ENCODE measurements at regions not wholly inside any gene's neighbourhood (a gene's known extent, or its start where the extent isn't known, plus 50 kb on each side); places are given as distances from the start of the nearest gene placed in this dataset.

DNA sequence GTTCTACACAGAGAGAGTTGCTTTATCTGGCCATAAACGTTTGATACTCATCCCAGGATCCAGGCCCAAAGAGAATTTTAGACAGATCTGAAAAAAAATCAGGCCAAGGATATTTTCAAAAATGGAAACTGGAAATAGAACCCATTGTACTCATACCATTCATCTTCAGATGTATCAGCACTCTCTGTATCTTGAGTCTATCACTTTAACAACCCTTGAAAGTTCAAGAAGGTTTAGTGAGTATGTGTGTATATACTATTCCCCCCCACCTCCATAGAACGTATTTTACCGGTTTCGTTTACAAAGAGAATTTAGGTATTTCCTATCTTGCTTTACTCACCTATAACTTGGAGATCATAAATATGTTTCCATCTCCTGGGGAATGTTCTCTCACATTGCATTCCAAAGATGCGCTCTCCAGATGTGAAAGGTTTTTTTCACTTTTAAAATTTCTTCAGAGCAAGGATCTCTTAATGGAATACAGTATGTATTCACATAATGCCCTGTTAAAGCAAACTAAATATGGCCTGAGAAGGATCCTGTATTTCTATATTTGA lies 105.5 kb upstream of the TUT7 start:
- peaks cover 33% of the 10 kb centered on the region for H3K4me1 Mint-ChIP-seq (ENCODE audit: unreplicated experiment)
- no peaks in the 10 kb centered on the region for H3K9me3 Mint-ChIP-seq
- H3K27ac Mint-ChIP-seq, result peak overlapping the region; percentile 23
- H3K27me3 Mint-ChIP-seq, result no peaks in the 10 kb centered on the region
- peak overlapping the region; percentile 9 for H3K4me3 Mint-ChIP-seq
- no peak for DNase-seq (ENCODE audit: extremely low spot score, unreplicated experiment)
- H3K36me3 Mint-ChIP-seq, result no peaks in the 10 kb centered on the region
- TF ChIP-seq, protein P1, sequence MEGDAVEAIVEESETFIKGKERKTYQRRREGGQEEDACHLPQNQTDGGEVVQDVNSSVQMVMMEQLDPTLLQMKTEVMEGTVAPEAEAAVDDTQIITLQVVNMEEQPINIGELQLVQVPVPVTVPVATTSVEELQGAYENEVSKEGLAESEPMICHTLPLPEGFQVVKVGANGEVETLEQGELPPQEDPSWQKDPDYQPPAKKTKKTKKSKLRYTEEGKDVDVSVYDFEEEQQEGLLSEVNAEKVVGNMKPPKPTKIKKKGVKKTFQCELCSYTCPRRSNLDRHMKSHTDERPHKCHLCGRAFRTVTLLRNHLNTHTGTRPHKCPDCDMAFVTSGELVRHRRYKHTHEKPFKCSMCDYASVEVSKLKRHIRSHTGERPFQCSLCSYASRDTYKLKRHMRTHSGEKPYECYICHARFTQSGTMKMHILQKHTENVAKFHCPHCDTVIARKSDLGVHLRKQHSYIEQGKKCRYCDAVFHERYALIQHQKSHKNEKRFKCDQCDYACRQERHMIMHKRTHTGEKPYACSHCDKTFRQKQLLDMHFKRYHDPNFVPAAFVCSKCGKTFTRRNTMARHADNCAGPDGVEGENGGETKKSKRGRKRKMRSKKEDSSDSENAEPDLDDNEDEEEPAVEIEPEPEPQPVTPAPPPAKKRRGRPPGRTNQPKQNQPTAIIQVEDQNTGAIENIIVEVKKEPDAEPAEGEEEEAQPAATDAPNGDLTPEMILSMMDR (conservative IDR thresholded peaks at IDR 0.05), result no peak

DNA sequence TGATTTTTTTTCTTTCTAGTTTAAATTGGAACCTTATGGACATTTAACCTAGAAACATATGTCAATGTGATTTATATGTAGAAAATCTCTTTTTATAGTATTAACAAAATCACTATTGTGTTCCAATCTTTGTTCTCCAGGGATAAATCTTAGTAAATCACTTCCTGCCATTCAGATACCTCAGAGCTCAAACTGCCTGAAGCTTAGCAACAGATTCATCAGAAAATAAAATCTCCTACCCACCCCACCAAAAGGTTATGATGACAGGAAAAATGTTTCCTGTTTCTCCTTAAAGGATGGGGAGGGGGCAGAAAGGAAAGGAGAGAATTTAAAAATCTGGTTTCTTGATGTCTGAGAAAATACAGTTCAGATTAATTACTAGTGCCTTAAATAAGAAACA lies 105.0 kb upstream of the TUT7 start:
- Mint-ChIP-seq H3K9me3 (no peaks in the 10 kb centered on the region), H3K4me3 (peak overlapping the region; percentile 9), H3K4me1 (ENCODE audit: unreplicated experiment) (peaks cover 38% of the 10 kb centered on the region), H3K27ac (peak overlapping the region; percentile 23), H3K27me3 (no peaks in the 10 kb centered on the region), H3K36me3 (no peaks in the 10 kb centered on the region)
- TF ChIP-seq, protein P1 (conservative IDR thresholded peaks at IDR 0.05), result no peak
- DNase-seq (ENCODE audit: extremely low spot score, unreplicated experiment), result no peak

DNA sequence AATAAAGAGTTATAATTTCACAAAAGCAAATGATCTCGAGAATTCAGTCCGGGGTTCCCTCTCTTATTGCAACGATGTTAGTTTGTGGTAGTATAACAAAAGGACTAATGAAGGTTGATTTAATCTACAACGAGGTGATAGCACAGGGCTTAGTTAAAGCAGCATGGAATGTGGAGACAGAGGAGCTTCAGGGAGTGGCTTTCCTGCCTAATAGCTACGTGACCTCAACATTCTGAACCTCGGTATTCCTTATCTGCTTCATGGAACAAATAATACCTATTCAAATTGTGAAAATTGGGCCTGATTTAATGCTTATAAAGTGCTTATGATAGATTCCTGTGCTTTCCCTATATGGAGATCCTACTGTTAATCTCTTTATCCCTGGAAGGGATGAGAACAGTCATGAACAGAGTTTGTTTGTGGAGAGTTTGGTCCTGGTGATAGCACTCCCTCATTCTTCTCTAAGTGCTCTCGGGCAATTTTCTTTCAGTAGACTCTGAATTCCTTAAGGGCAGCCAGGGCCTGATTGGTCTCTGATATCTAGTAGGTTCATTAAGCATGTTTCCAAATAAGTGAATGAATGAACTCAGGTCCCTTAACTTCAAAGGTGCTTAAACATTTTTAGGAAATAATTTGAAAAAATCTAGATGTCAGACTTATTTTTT lies 104.1 kb upstream of the TUT7 start:
- H3K4me1 Mint-ChIP-seq (ENCODE audit: unreplicated experiment), result peaks cover 38% of the 10 kb centered on the region
- peak overlapping the region; percentile 32 for H3K27ac Mint-ChIP-seq
- no peaks in the 10 kb centered on the region for H3K27me3 Mint-ChIP-seq
- H3K4me3 Mint-ChIP-seq, result no peak overlapping the region
- TF ChIP-seq, protein P1 (conservative IDR thresholded peaks at IDR 0.05), result no peak
- no peaks in the 10 kb centered on the region for H3K9me3 Mint-ChIP-seq
- DNase-seq (ENCODE audit: extremely low spot score, unreplicated experiment), result no peak
- H3K36me3 Mint-ChIP-seq, result no peaks in the 10 kb centered on the region

DNA sequence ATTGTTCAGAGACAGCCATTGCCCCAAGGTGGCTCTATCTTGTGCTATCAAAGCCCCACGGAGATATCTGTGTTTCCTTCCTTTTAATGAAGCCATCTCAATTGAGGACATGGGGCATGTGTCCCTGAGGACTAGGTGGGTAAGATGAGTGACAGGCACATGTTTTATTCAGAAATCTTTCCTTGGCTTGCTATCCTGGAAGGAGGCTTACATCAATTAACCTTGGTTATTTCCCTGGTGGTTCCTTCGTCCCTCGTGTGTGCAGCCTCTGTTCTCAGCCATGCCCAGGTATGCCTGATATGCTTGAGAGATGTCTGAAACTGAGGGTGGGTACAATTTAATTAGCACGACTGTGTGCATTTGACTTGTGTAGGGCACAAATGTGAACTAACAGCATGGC lies 102.2 kb upstream of the TUT7 start:
- Mint-ChIP-seq H3K27me3 (no peaks in the 10 kb centered on the region), H3K27ac (no peak overlapping the region), H3K36me3 (no peaks in the 10 kb centered on the region), H3K9me3 (no peaks in the 10 kb centered on the region), H3K4me3 (no peak overlapping the region), H3K4me1 (ENCODE audit: unreplicated experiment) (peaks cover 38% of the 10 kb centered on the region)
- TF ChIP-seq, protein P1 (conservative IDR thresholded peaks at IDR 0.05), result no peak
- no peak for DNase-seq (ENCODE audit: extremely low spot score, unreplicated experiment)

DNA sequence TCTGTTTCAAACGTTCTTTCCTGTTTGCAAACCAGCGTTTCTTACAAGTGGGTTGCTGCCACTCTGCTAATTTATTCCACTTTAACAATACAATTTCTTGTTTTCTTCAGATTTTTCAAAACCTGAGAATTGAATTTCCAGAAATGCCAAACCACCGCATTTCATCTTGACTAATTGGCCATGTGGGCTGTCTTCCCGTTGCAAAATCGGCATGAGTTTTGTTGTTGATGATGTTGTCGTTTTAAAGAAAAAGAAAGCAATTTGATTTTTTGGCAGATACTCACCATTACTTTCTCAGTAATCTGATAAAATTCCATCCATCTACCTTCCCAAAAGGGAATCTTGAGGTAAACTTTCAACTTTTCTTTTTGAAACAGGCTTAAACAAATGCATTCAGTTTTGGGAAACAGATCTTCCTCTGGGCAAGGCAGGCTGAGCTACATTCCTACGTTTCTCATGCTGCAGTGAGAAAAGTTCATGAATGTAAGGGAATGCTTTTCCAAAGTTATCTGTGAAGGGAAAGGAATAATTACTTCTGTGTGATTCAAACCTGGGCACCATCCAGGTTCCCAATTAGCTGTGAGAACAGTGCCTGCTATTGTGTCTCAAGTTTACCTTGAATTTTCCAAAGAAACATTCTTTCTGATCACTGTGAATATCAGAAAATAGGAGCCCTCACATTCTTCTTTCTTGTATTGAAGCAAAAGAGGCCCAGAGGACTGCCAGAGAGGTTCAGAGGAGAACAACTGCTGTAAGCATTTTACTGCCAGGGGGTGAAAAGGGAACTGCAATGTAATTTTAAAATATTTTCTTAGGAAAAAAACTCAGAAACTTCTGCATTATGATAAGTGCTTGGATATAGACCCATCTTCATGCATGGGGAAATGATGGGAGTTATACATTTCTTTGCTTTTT lies 100.7 kb upstream of the TUT7 start:
- TF ChIP-seq, protein P1 (conservative IDR thresholded peaks at IDR 0.05), result no peak
- no peaks in the 10 kb centered on the region for H3K27me3 Mint-ChIP-seq
- peaks cover 4% of the 10 kb centered on the region for H3K9me3 Mint-ChIP-seq
- peaks cover 31% of the 10 kb centered on the region for H3K4me1 Mint-ChIP-seq (ENCODE audit: unreplicated experiment)
- H3K4me3 Mint-ChIP-seq, result peak overlapping the region; percentile 67
- DNase-seq (ENCODE audit: extremely low spot score, unreplicated experiment), result no peak
- H3K36me3 Mint-ChIP-seq, result no peaks in the 10 kb centered on the region
- peak overlapping the region; percentile 66 for H3K27ac Mint-ChIP-seq
